ENCODE measurements at regions not wholly inside any gene's neighbourhood (a gene's known extent, or its start where the extent isn't known, plus 50 kb on each side); places are given as distances from the start of the nearest gene placed in this dataset.

DNA sequence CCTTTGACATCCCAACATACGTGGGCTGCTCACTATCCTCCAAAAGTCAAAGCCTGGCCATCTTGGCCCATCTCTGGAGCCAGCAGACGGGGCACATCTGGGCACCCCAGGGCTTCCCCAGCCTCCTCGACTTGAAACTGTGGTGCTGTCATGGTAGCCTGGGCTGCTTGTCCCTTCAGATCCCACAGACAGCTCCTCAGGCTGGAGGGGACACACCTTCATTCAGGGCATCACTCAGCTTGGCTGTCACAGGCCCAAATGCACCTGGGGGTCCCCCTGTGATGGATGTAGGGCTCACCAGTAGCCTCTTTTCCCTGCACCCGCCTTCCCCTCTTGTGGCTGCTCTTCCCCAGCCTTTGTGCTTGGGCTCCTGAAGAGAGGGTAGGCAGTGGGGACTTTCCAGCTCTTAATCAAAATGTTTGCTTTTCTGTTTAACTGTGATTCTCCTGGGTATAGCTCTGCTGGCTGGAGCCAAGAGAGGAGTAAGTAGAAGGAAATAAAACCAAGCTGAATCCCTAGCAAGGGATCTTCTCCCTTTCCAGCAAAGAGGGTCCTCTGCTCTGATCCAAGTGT, 92.3 kb downstream of the GYPC start:
- no peak for DNase-seq (ENCODE audit: low spot score)

- no peak for DNase-seq (ENCODE audit: low spot score)
Measured at GRCh38 chr2:126748929-126749518, 93.1 kb downstream of the GYPC start.

DNA sequence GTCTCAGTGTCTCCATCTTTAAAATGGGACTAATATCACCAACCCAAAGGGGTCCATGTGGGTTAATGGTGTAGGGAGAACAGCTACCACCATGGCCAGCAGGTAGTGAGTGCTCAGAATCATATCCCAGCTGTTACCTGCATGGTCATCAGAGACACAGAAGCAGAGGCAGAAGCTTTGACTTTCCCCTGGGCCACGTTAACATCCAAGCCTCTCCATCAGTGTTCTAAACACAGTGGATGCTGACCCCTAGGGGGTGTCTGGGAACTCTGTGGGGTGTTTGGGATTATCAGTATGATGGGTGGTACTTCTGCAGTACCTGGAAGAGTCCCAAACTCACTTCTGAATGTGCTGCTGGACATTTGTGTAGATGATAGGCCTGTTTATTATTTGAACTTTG, 93.6 kb downstream of the GYPC start:
- no peak for DNase-seq (ENCODE audit: low spot score)

- DNase-seq (ENCODE audit: low spot score), result no peak
Measured at GRCh38 chr2:126750506-126750905, 94.5 kb downstream of the GYPC start.

DNA sequence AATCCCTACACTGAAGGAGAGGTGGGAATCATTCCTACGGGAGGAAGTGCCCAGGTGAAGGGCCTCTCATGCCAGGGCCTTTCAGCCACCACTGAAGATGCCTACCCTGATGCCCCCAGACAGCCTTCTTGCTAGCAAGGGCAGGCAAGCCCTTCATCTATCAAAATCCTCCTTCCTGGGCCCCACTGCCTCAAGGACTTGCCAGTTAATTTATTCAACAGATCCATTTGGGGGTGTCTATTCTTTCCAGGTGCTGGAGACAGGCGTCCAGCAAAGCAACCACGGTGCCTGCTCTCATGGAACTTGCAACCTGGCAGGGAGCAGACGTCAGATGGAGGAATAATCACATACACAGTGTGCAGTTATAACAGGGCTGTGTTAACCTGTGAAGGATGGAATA, 95.5 kb downstream of the GYPC start:
- no peak for DNase-seq (ENCODE audit: low spot score)

DNA sequence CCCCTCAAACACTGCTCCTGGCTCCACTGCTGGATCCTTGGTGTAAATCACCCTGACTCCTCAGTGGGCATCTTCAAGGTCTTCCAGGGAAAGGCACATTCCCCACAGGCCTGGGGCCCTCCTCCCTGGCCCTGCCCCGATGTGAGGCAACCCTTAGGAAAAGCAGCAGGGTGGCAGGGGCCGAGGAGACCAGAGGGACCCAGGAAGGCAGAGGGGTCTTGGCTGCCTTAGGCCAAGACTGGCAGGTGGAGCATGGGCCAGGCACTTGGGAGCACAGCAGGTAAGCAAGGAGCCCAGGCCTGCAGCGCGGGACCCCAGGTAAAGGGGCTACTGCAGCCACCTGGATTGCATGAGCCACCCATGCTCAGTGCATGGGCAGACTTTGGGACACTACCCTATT, 96.9 kb downstream of the GYPC start:
- no peak for DNase-seq (ENCODE audit: low spot score)

DNA sequence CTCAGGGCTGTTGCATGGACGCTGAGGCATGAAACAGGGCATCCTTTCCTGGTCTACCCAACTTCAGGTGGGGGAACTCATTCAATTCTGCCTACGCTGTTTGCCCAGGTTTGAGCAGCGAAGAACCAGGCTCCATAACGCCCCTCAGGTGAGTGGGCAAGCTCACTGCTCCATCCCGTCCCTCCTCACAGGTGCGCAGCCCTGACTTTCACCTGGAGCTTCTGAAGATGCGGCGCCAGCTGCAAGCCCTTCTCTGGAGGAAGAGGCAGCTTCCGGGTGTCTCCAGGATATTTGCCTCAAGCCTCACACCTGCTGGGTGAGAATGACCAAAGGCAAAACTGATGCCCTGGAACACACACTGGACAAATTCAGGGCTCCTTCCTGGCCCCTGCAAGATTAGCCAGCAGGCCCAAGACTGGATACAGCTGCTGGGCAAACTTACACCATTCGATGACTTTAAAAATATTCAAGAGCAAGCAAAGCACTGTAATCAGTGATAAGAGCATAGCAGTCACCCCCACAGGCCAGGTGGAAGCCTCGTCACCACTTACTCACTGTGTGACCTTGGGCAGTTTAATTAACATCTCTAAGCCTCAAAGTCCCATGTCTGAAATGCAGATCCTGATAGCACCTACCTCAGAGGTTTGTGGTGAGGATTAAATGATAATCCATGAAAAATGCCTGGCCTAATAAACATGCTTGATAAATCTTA, 97.7 kb downstream of the GYPC start:
- DNase-seq (ENCODE audit: low spot score), result no peak

- no peak for DNase-seq (ENCODE audit: low spot score)
Measured at GRCh38 chr2:126754240-126755004, 98.5 kb downstream of the GYPC start.

GRCh38 chr2:126756125-126756524, 100.2 kb downstream of the GYPC start:
- no peak for DNase-seq (ENCODE audit: low spot score)

- no peak for DNase-seq (ENCODE audit: low spot score)
Measured at GRCh38 chr2:126761256-126761980, 105.5 kb downstream of the GYPC start.

- no peak for DNase-seq (ENCODE audit: low spot score)
Measured at GRCh38 chr2:126761981-126762878, 106.3 kb downstream of the GYPC start.

DNA sequence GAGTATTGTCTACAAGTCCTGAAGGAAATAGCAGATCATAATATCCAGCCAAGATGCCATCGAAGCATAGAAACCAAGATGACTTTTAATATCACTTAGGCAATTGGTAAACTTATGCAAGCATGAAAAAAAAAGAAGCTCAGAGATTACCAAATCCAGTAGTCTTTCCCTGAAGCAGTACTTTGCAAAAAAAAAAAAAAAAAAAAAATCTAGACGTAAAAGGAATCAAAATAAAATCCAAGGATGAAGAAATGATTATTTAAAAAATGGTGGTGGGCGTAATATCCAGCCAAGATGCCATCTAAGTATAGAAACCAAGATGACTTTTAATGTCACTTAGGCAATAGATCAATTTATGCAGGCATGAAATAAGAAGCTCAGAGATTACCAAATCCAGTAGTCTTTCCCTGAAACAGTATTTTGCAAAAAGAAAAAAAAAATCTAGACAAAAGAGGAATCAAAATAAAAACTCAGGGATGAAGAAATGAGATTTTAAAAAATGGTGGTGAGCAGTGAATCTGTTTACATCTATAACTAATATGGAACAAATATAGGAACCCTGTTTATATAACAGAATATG, 108.8 kb downstream of the GYPC start:
- no peak for DNase-seq (ENCODE audit: low spot score)

DNA sequence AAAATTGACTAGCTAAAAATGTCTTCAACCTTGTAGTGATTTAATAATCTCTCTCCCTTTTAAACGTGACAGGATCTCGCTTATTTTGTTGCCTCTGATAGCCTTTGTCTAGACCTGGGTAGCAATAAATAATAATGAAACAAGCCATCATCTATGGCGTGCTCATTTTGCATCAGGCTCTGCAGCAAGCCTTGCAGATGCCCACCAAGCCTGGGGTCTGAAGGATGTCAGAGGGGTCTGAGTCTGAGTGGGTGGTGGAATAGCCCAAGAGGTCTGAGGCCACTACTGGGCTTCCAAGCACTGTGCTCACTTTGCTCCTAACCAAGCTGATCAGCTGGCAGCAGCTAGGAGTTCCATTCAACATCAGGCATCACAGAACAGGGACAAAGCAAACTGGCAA, 109.4 kb downstream of the GYPC start:
- DNase-seq (ENCODE audit: low spot score), result no peak

GRCh38 chr2:126766295-126766968, 110.5 kb downstream of the GYPC start:
- no peak for DNase-seq (ENCODE audit: low spot score)

DNA sequence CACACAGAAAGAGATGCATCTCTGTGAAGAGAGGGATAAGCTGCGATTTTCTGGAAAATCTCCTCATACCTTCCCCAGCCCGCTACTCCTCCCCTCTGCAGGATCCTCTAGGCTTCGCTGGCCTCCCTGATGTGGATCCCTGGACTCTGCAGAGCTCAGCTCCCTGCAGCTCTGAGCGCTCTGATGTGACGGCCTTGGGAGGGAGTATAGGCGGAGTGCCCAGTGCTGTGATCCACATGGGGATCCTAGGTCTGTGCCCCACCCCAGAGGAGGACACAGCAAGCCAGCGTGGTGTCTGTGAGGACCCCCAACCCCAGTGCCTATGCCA, 111.0 kb downstream of the GYPC start:
- no peak for DNase-seq (ENCODE audit: low spot score)

- no peak for DNase-seq (ENCODE audit: low spot score)
Measured at GRCh38 chr2:126769118-126769517, 113.2 kb downstream of the GYPC start.

- no peak for DNase-seq (ENCODE audit: low spot score)
Measured at GRCh38 chr2:126770466-126770865, 114.5 kb downstream of the GYPC start.

- DNase-seq (ENCODE audit: low spot score), result no peak
Measured at GRCh38 chr2:126771094-126771493, 115.1 kb downstream of the GYPC start.

GRCh38 chr2:126771501-126772195, 115.7 kb downstream of the GYPC start:
- no peak for DNase-seq (ENCODE audit: low spot score)

- DNase-seq (ENCODE audit: low spot score), result no peak
Measured at GRCh38 chr2:126774290-126774689, 118.3 kb downstream of the GYPC start.
